ENCODE measurements at regions not wholly inside any gene's neighbourhood (a gene's known extent, or its start where the extent isn't known, plus 50 kb on each side); places are given as distances from the start of the nearest gene placed in this dataset.

DNA sequence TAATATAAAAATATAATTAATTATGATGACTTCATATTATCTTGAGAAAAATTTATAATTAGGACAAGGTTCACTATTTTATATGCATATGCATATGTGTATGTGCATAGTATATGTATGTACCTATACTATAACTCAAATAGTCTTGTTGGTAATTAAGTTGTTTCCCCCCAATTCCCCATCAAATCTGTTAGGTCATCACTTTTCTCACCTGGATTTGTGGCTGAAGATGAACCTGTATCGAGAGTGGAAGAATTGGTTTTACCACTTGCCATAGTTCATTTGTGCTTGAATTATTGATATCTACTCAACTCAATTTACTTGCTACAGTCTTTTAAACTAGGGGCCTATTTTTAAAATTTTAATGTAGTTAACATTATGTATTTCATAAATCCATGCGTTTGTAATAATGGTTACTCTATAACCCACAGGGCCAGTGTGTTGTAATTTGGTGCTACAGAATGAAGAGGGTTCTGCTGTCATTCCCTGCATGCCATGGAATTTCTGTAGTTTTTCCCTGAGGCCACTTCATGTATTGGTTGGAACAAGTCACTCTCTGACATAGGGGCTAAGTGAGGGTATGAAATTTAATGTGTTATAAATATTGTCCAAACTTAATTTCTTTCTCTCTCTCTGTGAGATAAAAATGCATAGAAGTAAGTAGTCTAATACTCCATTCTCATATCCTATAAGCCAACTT, 74.9 kb downstream of the TAF11L14 start:
- TF ChIP-seq, protein P1, sequence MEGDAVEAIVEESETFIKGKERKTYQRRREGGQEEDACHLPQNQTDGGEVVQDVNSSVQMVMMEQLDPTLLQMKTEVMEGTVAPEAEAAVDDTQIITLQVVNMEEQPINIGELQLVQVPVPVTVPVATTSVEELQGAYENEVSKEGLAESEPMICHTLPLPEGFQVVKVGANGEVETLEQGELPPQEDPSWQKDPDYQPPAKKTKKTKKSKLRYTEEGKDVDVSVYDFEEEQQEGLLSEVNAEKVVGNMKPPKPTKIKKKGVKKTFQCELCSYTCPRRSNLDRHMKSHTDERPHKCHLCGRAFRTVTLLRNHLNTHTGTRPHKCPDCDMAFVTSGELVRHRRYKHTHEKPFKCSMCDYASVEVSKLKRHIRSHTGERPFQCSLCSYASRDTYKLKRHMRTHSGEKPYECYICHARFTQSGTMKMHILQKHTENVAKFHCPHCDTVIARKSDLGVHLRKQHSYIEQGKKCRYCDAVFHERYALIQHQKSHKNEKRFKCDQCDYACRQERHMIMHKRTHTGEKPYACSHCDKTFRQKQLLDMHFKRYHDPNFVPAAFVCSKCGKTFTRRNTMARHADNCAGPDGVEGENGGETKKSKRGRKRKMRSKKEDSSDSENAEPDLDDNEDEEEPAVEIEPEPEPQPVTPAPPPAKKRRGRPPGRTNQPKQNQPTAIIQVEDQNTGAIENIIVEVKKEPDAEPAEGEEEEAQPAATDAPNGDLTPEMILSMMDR (IDR thresholded peaks at IDR 0.05; ENCODE audit: low read depth, low read length), result no peak
- no peak overlapping the region for H3K4me3 ChIP-seq (ENCODE audit: low read depth, low read length)
- no peak for DNase-seq (ENCODE audit: low read depth, low spot score)
- in situ Hi-C loops (cut with HindIII; ENCODE audit: low sequenced_read_pairs), result no loop called here

DNA sequence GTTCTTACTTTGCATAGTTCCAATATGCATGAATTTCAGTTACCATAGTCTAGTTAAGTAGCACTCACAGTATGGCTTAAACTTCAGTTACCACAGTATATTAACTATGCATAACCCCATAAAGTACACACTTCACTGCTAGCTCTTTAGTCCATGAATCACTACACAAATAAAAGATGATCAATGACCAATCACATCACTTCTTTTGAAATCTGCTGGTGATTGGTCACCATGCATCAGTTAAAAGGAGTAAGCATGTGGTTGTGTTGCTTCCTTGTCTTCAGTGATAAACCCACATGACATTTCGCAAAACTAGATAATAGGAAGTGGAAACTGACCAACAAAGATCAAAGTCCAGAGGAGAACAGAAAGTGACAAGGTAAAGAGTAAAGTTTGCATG, 79.0 kb downstream of the TAF11L14 start:
- TF ChIP-seq, protein P1 (IDR thresholded peaks at IDR 0.05; ENCODE audit: low read depth, low read length), result no peak
- H3K4me3 ChIP-seq (ENCODE audit: low read depth, low read length), result no peak overlapping the region
- in situ Hi-C loops (cut with HindIII; ENCODE audit: low sequenced_read_pairs), result no loop called here
- no peak for DNase-seq (ENCODE audit: low read depth, low spot score)

DNA sequence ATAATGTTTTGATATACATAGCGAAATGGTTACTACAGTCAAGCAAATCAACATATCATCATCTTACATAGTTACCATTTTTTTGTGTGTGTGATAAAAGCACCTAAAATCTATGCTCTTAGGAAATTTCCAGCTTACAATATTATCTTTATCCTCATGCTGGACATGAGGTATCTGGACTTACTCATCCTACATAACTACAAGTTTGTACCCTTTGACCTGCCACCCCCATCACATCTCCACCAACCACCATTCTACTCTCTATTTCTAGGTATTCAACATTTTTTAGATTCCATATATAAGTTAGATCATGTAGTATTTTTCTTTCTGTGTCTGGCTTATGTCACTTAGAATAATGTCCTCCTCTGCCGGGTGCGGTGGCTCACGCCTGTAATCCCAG, 79.9 kb downstream of the TAF11L14 start:
- no peak overlapping the region for H3K4me3 ChIP-seq (ENCODE audit: low read depth, low read length)
- no peak for DNase-seq (ENCODE audit: low read depth, low spot score)
- in situ Hi-C loops (cut with HindIII; ENCODE audit: low sequenced_read_pairs), result no loop called here
- TF ChIP-seq, protein P1 (IDR thresholded peaks at IDR 0.05; ENCODE audit: low read depth, low read length), result no peak

DNA sequence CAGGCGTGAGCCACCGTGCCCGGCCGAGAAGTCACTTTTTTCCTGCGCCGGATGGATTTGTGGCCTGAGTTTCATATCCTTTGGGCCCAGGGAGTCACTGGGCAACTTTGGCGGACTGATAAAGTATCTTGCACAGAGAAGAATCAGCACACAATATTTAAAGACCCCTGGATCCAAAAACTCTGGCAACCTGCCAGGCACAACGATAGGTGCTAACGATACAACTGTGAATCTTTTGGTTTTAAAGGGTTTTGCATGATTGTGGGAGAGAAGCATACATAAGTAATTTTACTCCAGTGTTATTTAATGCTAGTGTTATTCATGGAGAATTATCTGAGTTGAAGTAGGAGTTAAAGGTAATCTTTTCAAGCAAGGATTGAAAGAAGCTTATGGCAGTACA, 85.3 kb downstream of the TAF11L14 start:
- in situ Hi-C loops (cut with HindIII; ENCODE audit: low sequenced_read_pairs), result no loop called here
- H3K4me3 ChIP-seq (ENCODE audit: low read depth, low read length), result no peak overlapping the region
- no peak for DNase-seq (ENCODE audit: low read depth, low spot score)
- TF ChIP-seq, protein P1 (IDR thresholded peaks at IDR 0.05; ENCODE audit: low read depth, low read length), result no peak

DNA sequence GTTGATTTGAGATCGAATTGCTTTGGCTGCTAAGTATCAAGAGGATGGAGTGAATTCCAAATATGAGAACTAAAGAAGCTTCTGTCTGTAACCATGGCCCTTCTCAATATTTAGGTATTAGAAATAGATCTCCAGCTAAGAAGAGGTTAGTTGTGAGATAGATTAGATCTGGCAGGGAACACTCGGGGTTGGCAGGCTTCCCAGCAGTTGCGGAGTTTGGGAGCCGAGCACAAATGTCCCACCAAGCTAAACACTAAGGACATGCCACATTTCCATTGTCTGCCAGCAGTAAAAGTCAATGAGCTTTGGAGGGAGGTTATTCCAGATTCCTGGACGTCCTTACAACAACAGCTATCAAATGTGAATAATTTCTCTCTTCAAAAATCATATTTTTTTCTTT, 85.8 kb downstream of the TAF11L14 start:
- no peak overlapping the region for H3K4me3 ChIP-seq (ENCODE audit: low read depth, low read length)
- in situ Hi-C loops (cut with HindIII; ENCODE audit: low sequenced_read_pairs), result no loop called here
- no peak for DNase-seq (ENCODE audit: low read depth, low spot score)
- TF ChIP-seq, protein P1 (IDR thresholded peaks at IDR 0.05; ENCODE audit: low read depth, low read length), result no peak

DNA sequence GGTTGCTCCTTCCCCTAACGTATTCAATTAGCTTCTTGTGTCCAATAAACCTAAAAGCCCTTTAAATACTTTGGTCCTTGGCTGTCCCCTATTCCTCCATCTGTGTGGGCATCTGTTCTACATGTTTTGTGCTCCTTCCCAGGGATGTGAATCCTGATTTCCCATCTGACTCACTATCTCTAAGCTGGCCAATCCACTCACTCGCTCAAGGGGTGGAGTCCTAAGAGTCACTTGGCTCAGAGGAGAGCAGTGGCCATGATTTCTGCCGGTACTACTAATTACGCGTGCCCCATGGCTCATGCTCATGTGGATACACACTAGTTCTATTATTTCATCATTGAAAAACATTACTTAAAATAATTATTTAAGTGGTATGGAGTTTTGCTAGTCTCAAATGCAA, 89.6 kb downstream of the TAF11L14 start:
- in situ Hi-C loops (cut with HindIII; ENCODE audit: low sequenced_read_pairs), result no loop called here
- DNase-seq (ENCODE audit: low read depth, low spot score), result no peak
- TF ChIP-seq, protein P1 (IDR thresholded peaks at IDR 0.05; ENCODE audit: low read depth, low read length), result no peak
- H3K4me3 ChIP-seq (ENCODE audit: low read depth, low read length), result no peak overlapping the region

All from astrocyte of the spinal cord (primary cell).